ENCODE measurements at regions not wholly inside any gene's neighbourhood (a gene's known extent, or its start where the extent isn't known, plus 50 kb on each side); places are given as distances from the start of the nearest gene placed in this dataset.
"Not testable (repeated sequence)": the region's sequence is repeated elsewhere in the genome, so short reads cannot be mapped to it uniquely, and the experiment has no call there.

- DNase-seq = no peak
Observed at GRCh38 chr4:123230061-123230460, 166.5 kb upstream of the SPRY1 start.

DNA sequence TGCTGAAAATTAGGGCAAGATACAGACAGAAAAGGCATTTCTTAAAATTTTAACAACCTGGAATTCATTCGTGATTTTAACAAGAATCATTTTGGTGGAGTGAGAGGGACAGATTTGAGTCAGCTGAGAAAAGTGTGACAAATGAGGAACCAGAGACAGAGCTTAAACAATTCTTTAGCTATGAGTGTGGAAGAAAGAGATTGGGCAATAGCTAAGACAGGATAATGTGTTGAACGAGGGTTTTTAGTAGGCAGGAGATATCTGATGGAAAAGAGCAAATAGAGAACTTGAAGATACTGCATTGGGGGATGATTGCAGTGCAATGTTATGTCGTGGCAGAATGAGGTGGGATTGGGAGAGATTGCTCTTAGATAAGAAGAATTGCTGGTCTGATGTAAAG lies 164.2 kb upstream of the SPRY1 start:
- DNase-seq = no peak

DNA sequence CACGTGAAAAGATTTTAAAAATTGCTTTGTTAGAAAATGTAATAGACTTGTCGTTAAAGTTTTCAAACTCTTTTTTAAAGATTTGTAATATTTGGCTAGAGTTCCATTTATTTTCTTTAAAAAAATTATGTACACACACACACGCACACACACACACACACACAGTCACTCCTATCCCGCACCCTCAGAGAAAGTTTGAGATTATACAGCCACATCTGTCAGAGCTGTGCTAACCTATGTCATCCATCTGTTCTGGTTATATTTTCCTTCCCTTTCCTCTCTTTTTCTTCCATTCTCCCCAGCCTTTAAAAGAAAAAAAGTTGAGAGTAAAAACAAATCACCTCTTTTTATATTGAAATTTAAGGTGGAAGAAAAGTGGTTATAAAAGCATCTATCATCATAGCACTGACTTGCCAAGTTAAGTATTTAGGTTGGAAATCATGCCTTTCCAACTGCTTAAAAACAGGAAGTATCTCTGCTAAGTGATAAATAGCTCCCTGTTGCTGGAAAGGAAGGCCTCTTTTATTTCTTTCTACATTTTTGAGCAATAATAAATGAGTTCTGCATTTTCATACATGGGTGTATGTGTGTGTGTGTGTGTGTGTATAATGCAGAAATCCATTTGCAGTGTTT lies 163.3 kb upstream of the SPRY1 start:
- DNase-seq = no peak

DNA sequence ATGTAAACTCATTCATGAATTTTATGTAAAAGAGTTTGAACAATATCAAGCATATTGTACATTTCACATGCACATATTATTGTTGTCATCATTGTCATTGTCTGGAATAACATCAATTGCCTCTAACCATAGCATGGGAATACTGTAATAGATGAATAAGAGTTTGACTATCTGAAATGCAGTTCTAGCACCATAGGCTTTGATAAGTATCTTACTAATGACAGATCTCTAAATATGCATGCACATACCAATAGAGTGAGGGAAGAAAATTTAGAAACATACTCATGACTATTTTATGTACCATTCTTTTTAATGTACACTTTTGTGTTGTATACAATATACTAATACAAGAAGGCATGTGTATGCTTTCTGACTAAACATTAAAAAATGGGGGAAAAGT lies 161.6 kb upstream of the SPRY1 start:
- no peak for DNase-seq

GRCh38 chr4:123235431-123235830 lies 161.2 kb upstream of the SPRY1 start:
- no peak for DNase-seq

GRCh38 chr4:123236606-123237005 lies 160.0 kb upstream of the SPRY1 start:
- no peak for DNase-seq

- not testable (repeated sequence) for DNase-seq
Observed at GRCh38 chr4:123240286-123240685, 156.3 kb upstream of the SPRY1 start.

DNA sequence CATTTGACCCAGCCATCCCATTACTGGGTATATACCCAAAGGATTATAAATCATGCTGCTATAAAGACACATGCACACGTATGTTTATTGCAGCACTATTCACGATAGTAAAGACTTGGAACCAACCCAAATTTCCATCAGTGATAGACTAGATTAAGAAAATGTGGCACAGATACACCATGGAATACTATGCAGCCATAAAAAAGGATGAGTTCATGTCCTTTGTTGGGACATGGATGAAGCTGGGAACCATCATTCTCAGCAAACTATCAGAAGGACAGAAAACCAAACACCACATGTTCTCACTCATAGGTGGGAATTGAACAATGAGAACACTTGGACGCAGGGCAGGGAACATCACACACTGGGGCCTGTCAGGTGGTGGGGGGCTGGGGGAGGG lies 153.4 kb upstream of the SPRY1 start:
- not testable (repeated sequence) for DNase-seq

- no peak for DNase-seq
Observed at GRCh38 chr4:123244137-123244536, 152.5 kb upstream of the SPRY1 start.

GRCh38 chr4:123246085-123246484 lies 150.5 kb upstream of the SPRY1 start:
- DNase-seq = no peak

GRCh38 chr4:123248085-123248659 lies 148.4 kb upstream of the SPRY1 start:
- DNase-seq = no peak

- no peak for DNase-seq
Observed at GRCh38 chr4:123249821-123250220, 146.8 kb upstream of the SPRY1 start.

GRCh38 chr4:123250843-123251242 lies 145.8 kb upstream of the SPRY1 start:
- DNase-seq = peak; percentile 85

DNA sequence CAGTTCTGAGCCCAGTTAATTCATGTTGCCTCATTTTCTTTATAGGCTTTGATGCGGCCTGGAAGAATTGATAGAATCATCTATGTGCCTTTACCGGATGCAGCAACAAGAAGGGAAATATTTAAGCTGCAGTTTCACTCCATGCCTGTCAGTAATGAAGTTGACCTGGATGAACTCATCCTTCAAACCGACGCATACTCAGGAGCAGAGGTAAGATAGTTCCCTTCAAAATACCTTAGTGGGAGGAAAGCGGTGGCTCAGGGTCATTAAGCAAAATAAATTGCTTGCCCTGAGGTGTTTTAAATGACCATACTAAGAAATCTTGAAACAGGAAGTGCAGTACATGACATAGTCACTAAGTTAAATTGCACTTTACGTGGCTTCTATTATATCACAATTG lies 140.6 kb upstream of the SPRY1 start:
- no peak for DNase-seq

- no peak for DNase-seq
Observed at GRCh38 chr4:123256901-123257300, 139.7 kb upstream of the SPRY1 start.

GRCh38 chr4:123257591-123257990 lies 139.0 kb upstream of the SPRY1 start:
- no peak for DNase-seq

DNA sequence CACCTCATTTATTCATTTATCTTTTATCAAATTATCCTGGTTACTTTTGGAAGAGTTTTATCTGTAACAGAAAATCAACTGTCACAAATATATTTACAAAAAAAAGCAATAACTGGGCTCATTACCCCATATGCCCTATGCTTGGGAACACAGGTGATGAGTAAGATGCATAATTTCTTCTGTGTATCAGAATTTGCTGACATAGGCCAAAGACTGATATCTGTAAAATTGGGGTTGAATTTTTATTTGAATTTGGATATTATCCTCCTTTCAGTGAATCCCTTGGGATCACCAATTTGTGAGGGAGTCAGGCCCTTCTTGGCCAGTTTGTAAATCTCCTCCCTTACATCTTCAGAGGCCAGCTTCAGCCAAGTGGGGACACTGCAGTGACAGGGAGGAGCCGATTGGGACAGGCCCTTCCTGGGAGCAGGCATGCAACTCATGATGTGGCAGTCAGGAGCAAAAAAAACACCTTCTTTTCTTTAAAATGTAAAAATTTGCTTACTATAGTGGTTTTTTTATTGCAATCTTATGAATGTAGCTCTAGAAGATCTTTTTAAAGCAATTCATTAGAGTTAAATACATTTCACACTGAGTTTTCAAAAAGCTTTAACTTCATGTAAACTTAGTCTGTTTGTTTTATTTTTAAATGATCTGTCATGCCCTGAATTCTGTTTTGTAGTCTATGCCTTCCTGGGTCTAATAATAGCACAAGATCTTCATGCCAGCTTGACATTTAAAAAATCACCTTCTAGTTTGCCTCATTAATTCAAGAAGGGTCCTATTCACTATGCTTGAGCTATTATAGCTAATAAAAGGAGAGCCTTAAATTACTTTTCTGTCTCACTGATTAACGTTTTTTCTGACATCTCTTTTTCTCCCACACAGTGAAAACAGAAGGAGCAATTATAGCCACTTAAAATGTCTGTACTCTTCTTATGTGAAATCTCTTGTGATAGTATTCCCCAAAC lies 136.6 kb upstream of the SPRY1 start:
- DNase-seq = no peak

DNA sequence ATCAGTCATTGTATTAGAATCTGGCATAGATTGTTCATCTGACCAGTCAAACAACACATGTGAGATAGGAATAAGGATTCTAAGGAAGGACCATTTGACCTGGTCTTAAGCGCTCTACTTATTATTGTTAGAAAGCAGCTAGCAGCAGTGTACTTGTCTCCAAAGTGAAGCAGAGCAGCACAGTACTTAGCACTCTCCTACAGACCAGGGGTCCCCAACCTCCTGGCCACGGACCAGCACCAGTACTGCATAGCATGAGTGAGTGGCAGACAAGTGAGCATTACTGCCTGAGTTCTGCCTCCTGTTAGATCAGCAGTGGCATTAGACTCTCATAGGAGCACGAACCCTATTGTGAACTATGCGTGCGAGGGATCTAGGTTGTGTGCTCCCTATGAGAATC lies 135.9 kb upstream of the SPRY1 start:
- no peak for DNase-seq

- no peak for DNase-seq
Observed at GRCh38 chr4:123262080-123262479, 134.5 kb upstream of the SPRY1 start.

DNA sequence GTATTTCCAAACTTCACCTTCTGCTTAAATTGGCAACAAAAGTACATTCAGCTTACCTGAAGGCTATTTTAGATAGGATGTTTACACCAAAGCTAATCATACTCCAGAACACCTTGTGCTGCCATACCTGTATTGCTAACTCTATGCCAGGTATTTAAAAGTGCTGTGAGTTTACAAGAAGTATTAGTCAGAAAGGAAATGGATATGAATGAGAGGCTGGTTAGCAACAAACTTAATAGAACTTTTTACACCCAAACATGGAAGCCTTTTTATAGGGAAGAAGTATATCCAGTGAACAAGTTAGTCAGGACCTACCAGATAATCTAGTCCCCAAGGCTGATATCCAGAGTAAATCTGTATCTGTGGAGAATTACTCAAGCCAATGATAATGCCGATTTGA lies 131.2 kb upstream of the SPRY1 start:
- DNase-seq = no peak

DNA sequence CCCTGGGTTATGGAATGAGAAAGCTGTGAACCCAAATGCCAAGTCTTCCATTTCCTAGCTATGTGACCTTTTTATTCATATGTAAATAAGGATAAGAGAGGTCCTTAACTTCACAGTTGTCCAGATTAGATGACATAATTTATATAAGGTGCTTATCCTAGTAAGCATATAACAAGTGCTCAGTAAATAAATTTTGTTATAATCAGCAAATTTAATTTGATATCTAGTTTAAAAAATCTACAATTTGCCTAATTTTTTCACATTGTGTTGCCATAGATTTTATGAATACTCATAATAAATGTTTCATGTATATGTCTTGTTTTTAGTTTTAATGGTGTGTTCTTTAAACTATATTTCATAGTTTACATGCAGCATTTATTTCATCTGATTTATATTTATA lies 130.4 kb upstream of the SPRY1 start:
- no peak for DNase-seq

- no peak for DNase-seq
Observed at GRCh38 chr4:123278755-123279154, 117.8 kb upstream of the SPRY1 start.

DNA sequence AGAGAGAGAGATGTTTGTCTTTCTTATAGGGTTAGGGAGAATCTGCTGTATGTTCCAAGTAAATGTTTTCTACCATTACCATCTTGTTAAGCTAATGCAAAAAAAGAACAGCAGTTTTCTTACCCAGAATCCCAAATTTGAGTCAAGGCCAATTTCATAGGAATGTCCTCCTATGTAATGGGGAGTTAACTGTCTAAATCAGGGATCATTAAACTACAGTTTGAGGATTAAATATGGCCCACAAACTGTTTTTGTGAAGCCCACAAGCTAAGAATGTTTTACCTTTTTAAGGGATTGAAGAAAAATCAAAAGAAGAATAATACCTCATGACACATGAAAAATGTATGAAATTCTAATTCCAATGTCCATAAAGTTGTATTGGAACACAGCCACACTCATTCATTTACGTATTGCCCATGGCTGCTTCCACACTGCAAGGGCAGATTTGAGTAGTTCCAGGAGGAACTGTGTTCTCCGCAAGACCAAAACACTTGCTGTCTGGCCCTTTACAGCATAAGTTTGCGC lies 113.2 kb upstream of the SPRY1 start:
- DNase-seq = no peak

Data from hindlimb muscle (tissue), 1 donor.